HUDEP-2 (cell line): ENCODE measurements at regions not wholly inside any gene's neighbourhood (a gene's known extent, or its start where the extent isn't known, plus 50 kb on each side); places are given as distances from the start of the nearest gene placed in this dataset.

Source experiments
- DNase-seq, 76 experiments: peaks; one replicate each; lab custom pipeline; 2025; ENCODE audit not compliant: unreplicated experiment in 76 of 76; lab: John Stamatoyannopoulos, UW

DNA sequence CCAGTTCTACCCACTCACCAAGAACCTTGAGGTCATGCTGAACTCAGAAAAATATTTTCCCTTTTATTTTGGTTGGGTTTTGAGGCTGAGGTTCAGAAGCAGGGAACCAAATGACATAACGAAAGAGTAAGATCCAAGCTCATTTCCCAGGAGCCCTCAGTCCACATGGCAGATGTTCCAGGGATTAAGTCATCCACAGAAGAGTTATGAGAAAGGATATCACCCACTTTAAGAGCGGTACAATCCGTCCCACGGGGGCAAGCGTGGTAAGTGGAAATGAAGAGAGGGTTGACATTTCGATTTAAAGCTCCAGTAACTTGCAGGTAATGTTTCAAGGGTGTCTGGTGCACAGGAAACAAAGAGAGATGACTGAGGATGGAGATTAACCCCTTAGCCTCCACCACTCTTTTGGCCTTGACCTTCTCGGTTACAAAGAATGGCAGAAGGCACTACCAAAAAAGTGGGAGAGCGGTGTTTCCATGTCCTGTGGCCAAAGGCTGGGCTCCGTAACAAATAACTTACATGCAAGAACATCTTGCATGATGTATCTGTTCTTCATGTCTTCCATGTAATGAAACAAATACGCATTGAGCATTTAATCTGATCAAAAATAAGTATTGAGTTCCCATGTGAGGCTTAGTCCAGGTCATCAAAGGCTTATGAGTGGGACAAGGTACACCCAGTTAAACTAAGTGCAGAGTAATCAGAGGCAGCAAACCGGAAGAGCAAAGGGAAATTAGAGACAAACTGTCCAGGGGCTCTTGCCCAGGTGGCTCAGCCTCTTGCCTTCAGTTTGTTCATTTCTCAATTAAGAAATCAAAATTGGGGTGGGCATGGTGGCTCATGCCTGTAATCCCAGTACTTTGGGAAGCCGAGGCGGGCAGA is 241.4 kb downstream of the TOMM20 start:
- DNase-seq = no peak

DNA sequence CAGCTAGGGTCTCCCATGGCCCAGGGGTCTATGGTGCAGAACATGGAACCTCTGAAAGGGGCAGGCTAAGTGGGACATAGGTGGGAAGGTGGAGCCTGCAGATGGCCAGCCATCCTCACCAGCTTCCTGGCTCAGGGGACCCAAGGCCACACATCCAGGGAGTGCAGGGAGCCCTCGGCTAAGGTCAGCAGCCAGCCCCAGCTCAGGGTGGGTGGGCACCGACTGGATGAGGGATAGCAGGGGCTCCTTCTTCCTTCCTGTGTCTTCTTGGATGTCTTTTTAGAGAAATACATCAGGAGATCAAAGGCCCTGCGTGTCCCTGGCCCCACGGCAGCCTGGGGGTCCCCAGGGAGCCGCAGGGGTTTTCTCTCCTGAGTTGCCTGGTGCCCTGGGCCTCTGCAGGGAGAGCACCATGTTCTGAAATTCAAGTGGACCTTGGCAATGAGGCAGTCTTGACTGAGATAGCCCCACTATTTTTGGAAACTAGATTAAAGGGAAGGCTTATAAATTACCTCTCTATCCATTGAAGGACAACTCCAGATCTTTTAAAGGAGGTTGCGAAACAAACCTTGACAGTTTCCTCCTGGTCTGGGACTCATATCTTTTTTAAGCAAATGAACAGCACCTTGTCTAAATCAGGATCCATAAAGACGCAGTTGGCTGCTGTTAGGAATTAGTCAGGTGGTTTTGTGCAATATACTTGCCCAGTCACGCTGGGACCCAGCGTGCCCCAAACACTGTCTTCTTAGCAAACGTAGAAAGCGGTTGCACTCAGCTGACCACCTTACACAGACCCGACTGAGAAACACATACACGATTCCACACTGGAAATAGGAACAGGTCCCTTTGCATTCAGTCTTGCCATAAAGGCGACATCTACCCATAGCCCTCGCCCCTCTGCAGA is 242.3 kb downstream of the TOMM20 start:
- no peak for DNase-seq

DNA sequence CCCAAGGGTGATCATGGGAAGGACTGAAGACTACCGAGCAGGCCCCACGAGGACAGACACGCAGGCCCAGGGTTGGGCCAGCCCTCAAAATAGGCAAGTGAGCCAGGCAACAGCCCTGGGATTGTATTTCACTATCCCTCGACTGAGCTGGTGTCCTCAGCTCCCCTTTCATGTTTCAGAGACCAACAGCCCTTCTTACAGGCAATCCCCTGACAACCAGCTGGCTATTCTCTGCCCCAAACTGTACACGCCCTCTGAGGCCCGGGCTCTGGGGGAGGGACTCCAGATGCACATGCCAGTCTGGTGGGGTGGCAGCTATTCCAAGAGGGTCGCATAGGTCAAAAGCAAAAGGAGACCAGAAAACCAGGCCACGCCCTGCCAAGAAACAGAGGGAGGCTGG is 243.0 kb downstream of the TOMM20 start:
- DNase-seq = no peak

DNA sequence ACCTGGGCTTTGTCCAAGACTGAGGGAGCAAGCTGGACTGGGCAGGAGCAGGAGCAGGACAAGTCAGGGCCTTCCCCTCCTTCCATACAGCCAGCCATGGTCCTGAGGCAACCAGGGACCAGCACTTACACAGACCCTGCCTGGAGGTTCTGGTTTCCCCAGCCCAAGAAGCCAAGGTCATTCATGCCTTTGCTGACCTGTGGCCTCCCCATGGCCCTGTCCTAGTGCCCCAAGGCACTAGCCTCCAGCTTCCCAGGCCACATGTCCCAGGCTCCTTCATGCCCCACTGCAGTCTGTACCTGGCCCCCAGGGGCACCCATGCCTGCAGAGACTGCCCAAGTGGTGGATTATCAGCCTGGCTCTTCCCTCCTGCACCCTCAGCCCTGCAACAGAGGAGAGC is 243.9 kb downstream of the TOMM20 start:
- no peak for DNase-seq

DNA sequence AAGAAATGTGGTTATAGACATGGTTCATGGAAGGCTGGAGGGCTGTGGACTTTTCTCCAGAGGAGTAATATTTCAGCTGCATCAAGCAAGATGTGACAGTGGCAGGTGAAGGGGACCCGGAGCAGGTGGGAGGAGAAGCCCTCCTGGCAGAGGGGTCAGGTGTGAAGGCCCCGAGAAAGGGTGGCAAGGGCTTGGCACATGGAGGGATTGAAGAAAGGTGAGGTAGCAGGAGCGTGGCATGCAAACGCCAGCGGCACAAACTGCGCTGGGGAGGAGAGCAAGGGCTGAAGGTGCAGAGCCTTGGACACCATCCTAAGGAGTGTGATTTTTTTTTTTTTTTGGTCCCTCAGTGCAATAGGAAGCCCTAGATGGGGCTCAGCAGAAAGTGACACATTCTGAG is 244.6 kb downstream of the TOMM20 start:
- no peak for DNase-seq

DNA sequence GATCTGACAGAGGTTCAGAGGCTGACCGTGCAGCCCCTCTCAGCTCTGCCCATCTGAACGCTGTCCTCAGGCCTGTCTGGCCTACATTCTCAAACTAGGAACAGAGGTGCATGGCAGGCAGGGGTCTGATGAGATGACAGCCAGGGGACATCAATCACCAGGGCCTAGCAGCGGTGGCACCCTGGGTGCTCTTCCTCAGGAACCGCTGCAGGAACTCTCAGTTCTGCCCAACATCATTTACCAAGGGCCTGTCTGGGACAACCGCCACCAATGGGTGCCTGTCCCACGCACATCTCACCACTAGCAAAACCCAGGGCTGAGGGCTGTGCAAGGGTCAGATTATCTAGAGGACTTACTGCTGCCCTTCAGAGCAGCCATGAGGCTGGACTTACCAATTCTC is 245.7 kb downstream of the TOMM20 start:
- no peak for DNase-seq

DNA sequence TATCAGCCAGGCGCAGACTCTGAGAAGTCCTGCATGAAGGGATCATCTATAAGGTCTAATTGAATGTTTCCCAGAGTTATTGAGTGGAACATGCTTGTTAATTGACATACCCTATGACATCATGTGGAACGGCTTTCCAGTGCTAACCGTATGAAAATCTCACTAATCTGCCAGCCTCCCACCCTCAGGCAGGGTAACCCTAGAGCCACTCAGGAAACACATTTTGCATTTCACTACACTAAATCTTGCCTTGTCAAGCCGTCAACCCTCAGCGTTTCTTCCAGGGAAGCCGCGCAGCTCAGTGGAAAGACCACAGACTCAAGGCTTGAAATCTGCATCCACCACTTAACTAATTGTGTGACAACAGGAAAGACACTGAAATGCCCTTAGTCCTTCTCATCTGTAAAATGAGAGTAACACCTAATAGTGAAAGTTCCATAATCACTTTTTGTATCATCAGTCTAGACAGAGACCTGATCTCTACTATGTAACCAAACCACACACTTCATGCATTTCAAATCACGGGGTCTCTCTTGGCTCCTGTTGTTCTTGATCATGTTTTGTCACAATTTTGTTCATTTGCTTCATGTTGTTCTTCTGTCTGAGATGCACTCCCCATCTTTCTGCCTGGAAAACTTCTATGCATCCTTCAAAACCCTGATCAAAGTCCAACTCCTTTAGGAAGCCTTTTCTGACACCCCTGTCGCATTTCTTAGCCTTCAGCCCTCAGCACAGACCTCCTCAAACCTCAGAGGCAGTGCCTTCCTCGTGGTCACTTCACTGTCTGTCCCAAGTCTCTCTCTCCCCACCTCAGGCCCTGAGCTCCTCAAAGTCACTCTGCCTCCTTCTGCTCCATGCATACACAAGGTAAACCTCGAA is 246.5 kb downstream of the TOMM20 start:
- DNase-seq = no peak

DNA sequence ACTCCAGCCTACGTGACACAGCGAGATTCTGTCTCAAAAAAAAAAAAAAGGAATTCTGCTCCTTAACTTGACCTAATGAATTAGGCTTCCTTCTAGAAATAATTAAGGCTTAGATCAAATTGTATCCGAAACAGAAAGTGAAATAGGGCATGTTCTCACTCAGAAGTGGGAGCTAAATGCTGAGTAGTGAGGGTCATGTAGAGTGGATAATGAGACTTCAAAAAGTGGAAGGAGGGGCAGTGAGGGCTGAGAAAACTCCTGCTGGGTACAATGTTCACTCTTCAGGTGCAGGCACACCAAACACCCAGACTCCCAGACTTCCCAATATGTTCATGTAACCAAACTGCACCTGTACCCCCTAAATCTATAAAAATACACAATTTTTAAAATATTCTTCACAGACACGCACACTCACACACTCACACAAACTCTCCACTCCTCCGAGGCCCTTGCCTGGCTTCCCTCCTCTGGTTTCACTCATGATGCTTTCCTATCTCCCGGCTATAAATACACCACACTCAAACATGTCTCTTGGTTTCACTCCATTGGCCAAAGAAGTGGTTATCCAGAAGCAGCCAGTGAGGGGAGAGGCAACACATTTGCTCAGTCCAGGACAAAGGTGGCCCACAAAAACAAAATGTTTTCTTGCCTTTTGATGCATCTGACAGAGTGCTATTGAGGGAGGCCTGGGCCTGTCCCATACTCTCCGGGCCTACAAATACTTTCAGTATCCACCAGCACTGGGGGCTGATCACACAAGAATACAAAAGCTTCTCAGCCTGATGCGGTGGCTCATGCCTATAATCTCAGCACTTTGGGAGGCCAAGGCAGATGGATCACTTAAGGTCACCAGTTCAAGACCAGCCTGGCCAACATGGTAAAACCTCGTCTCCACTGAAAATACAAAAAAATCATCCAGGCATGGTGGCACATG is 249.2 kb downstream of the TOMM20 start:
- DNase-seq = no peak

DNA sequence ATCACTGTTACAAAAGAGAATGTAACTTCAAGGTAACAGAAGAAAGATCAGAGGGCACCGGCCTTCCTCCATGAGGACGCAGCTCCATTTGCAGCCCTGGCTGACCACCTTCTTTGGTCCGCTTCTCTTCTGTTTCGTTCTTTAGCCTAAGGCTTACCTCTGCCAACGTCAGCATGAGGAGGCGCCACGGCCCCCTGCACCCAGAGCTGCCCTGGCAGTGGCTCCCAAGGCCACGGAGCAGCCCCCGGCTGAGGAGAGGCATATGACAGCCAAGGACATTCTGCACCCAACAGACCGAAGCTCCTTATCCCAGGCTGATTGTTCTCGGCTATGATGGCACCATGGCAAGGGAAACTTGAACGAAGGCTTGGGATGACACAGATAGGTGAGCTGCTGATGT is 250.3 kb downstream of the TOMM20 start:
- no peak for DNase-seq

DNA sequence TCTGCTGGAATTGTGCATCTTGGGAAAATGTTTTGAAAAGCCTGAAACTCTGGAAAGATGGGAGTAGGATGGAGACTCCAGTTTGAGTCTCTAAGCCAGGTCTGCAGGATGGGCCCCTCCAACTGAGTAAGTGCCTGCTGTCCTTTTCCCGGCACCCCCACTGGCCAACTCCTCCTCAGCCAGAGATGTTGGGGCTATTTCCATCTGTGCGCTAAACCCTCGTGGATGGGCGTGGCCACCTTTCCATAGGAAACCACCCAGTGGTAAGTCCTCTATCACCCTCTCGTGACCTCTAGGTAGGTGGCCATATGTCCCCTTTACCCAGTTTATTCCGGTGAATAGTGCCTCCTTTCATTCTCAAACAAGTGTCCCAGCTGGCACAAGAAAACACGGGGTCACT is 250.9 kb downstream of the TOMM20 start:
- no peak for DNase-seq

DNA sequence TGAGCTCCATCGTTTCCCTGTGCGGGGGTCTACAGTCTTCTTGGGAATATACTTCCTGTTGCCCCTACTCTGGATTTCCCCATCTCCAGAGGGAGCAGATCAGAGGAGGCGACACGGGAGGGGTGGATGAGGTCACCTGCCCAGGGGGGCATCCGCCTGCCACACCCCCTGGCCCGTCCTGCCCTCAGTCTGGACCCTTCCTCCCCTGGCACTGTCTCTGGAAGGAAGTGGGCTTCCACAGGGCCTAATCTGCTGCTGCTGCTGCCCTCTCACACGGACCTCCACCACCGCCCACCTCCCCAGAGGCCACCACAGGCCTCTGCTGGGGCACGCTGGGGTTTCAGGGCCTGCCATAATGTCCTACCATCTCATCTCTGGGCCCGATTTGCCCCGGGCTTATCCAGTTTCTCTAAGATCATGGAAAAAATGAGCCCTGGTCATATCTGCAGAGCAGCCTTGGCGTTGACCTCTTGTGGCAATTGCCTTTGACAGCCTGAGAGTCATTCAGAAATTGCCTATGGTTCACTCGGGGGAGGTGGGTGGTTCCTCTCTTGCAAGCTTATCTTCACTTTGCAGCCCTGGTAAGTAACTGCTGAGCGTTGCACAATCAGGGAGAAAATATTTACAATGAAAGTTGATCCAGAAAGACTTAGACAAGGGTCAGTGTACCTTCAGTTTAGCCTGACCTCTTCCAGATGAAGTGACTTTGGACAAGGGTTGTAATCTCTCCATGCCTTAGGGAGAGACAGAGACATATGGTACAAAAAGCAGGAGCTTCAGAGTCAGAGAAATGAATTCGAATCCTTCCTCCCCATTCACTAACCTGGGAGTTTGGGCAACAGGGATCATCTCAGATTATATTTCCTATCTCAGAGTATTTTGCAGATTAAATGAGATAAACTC is 252.4 kb downstream of the TOMM20 start:
- DNase-seq = peak in 74 of 76 experiments; percentile 43 to 99 (median 91)

DNA sequence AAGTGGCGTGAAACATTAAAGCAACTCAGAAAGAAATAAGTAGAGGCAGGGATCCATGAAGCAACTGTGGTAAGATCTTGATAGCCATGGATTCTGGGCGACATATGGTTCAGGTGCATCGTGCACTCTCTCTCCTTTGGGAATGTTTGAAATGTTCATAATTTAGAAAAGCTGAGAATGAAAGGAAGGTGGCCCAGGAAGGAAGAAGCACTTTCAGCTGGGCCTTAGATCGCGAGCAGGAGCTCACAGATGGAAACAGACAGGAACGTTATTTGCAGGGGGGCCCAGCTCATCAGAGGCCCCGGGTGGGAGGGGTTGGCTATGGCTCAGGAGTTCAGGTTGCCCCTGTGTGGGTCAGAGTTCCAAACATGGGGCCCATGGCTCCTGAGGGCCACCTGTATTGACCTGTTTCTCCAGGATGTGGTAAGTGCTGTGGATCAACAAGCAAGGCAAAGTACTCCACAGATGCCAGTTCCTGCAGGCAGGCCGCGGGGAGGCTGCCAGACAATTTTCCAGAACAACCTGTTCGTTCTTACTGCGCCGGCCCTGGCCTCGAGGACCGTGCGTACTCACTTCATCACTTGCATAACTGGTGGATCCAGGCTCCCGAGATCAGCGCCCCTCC is 253.2 kb downstream of the TOMM20 start:
- DNase-seq = peak in 5 of 76 experiments; percentile 11 to 49 (median 33)

DNA sequence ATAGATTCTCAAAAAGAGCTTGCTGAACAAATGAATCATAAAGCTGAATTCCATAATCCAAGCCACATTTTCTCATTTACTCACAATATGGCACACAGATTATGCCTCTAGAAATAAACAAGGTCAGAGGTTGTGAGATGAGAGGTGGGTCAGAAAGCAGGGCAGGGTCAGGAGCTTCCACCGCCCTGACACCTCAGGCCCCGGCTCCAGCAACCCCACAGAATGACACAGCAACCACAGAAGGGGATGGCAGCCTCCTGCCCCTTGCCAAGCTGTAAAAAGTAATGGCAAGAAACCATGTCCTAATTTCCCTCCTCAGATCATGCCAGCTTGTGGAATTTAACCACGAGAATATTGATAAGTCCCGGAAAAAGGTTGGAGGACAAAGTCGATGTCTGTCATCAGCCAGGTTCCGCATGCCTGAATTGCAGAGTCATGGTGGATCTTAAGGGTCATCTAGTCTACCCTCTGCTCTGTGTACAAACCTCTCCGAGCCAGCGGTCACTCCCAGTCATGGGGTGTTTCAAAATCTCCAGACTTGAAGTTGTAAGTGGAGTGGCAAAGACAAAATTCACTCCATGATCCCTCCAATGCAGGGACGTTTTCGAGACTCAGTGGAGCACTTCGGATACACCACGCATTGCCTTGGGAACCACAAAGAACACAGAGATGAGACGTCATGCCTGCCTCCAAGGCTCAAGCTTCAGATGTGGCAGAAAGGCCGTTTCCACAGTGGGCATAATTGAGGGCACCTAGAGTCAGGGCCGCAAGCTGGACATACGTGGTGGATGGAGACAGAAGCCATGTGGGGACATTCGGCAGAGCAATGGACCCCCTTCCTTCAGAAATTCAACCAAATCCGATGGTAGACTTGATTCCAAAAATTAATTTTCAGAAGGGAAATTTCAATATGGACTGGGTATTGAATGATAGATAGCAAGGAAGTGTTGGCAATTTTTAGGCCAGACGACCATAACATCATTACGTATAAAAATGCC is 254.0 kb downstream of the TOMM20 start:
- DNase-seq = peak in 1 of 76 experiments; percentile 7

DNA sequence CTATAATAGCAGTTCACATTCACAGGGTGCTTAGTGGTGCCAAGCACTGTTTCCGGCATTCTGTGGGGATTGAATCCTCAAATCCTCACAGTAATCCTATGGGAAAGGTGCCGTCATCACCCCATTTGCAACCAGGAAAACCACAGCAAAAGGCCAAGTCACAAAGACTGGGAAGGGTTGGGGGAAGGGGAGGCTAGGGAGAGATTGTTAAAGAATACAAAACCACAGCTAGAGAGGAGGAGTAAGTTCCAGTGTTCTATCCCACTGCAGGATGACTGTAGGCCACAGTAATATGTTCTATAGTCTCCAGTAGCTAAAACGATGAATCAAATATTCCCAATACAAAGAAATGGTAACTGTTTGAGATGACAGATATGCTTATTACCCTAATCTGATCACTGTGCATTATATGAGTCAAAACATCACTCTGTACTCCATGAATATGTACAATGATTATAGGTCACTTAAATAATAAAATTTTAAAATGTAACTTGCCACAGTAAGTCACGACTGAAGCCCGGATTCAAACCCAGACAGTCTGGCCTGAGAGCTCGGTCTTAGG is 256.8 kb downstream of the TOMM20 start:
- no peak for DNase-seq

DNA sequence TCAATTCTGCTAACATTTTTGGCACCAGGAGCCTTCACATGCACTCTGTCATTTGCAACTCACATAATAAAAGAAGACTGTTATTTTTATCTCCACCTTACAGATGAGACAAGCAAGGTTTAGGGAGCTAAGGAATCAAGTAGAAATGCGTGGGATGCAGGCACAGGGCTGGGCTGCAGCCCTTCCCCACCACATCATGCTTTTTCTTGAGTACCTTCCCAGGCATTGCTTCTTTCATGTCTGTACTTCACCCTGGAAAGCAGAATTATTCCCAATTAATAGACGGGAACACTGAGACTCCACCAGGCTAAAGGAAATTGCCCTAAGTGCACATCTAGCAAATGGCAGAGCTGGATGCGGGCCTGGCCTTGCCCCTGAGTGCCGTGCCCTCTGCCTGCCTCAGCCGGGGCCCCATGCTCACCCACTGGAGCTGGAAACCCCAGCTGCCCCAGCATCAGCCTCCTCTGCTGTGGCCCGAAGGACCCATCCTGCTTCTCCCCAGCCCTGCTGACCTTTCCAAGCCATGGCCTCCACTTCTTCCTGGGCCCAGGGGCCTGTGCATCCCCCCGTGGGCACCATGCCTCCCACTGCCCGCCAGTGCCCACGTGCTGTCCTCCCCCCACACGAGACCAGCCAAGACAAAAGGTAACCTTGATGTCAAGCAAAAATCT is 257.5 kb downstream of the TOMM20 start:
- DNase-seq = peak in 10 of 76 experiments; percentile 6 to 62 (median 28)
